Fibroblast of villous mesenchyme (primary cell): ENCODE measurements at regions not wholly inside any gene's neighbourhood (a gene's known extent, or its start where the extent isn't known, plus 50 kb on each side); places are given as distances from the start of the nearest gene placed in this dataset.
A peak's percentile ranks its signal among the peaks of the same experiment; 100 is the strongest.
"Not testable (repeated sequence)": the region's sequence is repeated elsewhere in the genome, so short reads cannot be mapped to it uniquely, and the experiment has no call there.

Source experiments
- DNase-seq: peaks from one replicate; pipeline ENCODE4 v3.0.0-alpha.2; 2010; ENCODE audit warnings: low read depth
- H3K4me3 ChIP-seq: 2 replicates; pipeline ENCODE4 v1.5.1; 2011; ENCODE audit warnings: low read depth, mild to moderate bottlenecking, low read length
- CTCF ChIP-seq: IDR thresholded peaks from 2 replicates; pipeline ENCODE4 v1.5.1; 2012; ENCODE audit warnings: low read depth, mild to moderate bottlenecking, low read length; ENCODE audit not compliant: insufficient read depth

- no peak for DNase-seq
- H3K4me3 ChIP-seq, result no peak overlapping the region
- no peak for TF ChIP-seq CTCF
These were observed 50.3 kb upstream of the SNRK start for GRCh38 chr3:43236008-43236407.

GRCh38 chr3:43233062-43233461 lies 53.3 kb upstream of the SNRK start:
- DNase-seq, result no peak
- H3K4me3 ChIP-seq, result no peak overlapping the region
- no peak for TF ChIP-seq CTCF

GRCh38 chr3:43231276-43232000 lies 54.9 kb upstream of the SNRK start:
- DNase-seq, result peak; percentile 61
- no peak overlapping the region for H3K4me3 ChIP-seq
- TF ChIP-seq CTCF, result no peak

- H3K4me3 ChIP-seq, DNase-seq: not testable (repeated sequence)
These were observed 56.5 kb upstream of the SNRK start for GRCh38 chr3:43229865-43230264.

GRCh38 chr3:43227685-43228084 lies 58.7 kb upstream of the SNRK start:
- DNase-seq, H3K4me3 ChIP-seq: not testable (repeated sequence)

- TF ChIP-seq CTCF, result no peak
- H3K4me3 ChIP-seq, result no peak overlapping the region
- DNase-seq, result no peak
These were observed 61.8 kb upstream of the SNRK start for GRCh38 chr3:43224405-43225073.

GRCh38 chr3:43223670-43224364 lies 62.5 kb upstream of the SNRK start:
- TF ChIP-seq CTCF, result peak; percentile 46
- DNase-seq, result no peak
- H3K4me3 ChIP-seq, result no peak overlapping the region

GRCh38 chr3:43222590-43222989 lies 63.8 kb upstream of the SNRK start:
- no peak for DNase-seq
- TF ChIP-seq CTCF, result no peak
- no peak overlapping the region for H3K4me3 ChIP-seq
